Thymus (tissue), 11 donors: ENCODE measurements at regions not wholly inside any gene's neighbourhood (a gene's known extent, or its start where the extent isn't known, plus 50 kb on each side); places are given as distances from the start of the nearest gene placed in this dataset.

Source experiments
- DNase-seq, 9 donors: peaks; one replicate each; pipeline ENCODE4 v3.0.0-alpha.2; 2013; ENCODE audit warnings: low spot score in 9 of 9, low read depth in 6 of 9, missing footprints in 1 of 9
- H3K27ac ChIP-seq, 2 donors: one replicate each; pipeline ENCODE4 v1.5.1; 2013; ENCODE audit warnings: control low read depth in 1 of 2, low read depth in 1 of 2, low read length in 1 of 2, mild to moderate bottlenecking in 1 of 2, moderate library complexity in 1 of 2
- H3K27me3 ChIP-seq, 2 donors: one replicate each; pipeline ENCODE4 v1.5.1; 2013; ENCODE audit warnings: low read length in 1 of 2; ENCODE audit not compliant: control insufficient read depth in 2 of 2, insufficient read depth in 1 of 2
- H3K36me3 ChIP-seq, 2 donors: one replicate each; pipeline ENCODE4 v1.5.1; 2013; ENCODE audit warnings: low read length in 1 of 2, mild to moderate bottlenecking in 1 of 2, moderate library complexity in 1 of 2; ENCODE audit not compliant: control insufficient read depth in 2 of 2, insufficient read depth in 2 of 2
- H3K4me1 ChIP-seq, 2 donors: one replicate each; pipeline ENCODE4 v1.5.1; 2013; ENCODE audit warnings: low read length in 2 of 2; ENCODE audit not compliant: control insufficient read depth in 2 of 2, insufficient read depth in 2 of 2
- H3K4me3 ChIP-seq, 2 donors: one replicate each; pipeline ENCODE4 v1.5.1; 2013; ENCODE audit warnings: low read length in 2 of 2, control low read depth in 1 of 2, mild to moderate bottlenecking in 1 of 2
- H3K9me3 ChIP-seq, 2 donors: one replicate each; pipeline ENCODE4 v1.5.1; 2013; ENCODE audit warnings: low read length in 1 of 2, mild to moderate bottlenecking in 1 of 2; ENCODE audit not compliant: control insufficient read depth in 2 of 2, insufficient read depth in 1 of 2
- WGBS: extraction: QIAGEN DNeasy Blood & Tissue Kit; methylation state at CpG from one replicate; pipeline ENCODE4 v1.1.7; 2013; 5-methylcytosine and 5-hydroxymethylcytosine counted together
- donor health status: healthy.

- no peak overlapping the region for H3K27ac ChIP-seq
- no peaks in the 10 kb centered on the region for H3K4me1 ChIP-seq
- H3K9me3 ChIP-seq, result peaks cover 0 to 3% of the 10 kb centered on the region in 2 donors
- over 99% methylated on average over 9 of the region's 9 CpGs for WGBS
- H3K27me3 ChIP-seq, result no peaks in the 10 kb centered on the region
- no peak overlapping the region for H3K4me3 ChIP-seq
- no peaks in the 10 kb centered on the region for H3K36me3 ChIP-seq
- no peak for DNase-seq
These were observed 361.7 kb upstream of the MAP3K7 start for GRCh38 chr6:90948540-90948939.

- Histone ChIP-seq H3K4me1 (no peaks in the 10 kb centered on the region), H3K9me3 (peaks cover 0 to 3% of the 10 kb centered on the region in 2 donors), H3K36me3 (no peaks in the 10 kb centered on the region), H3K4me3 (no peak overlapping the region), H3K27ac (no peak overlapping the region), H3K27me3 (no peaks in the 10 kb centered on the region)
- DNase-seq, result no peak
- 98% methylated on average over 29 of the region's 29 CpGs for WGBS
These were observed 360.6 kb upstream of the MAP3K7 start for GRCh38 chr6:90947184-90948064.

GRCh38 chr6:90941885-90942284 lies 355.0 kb upstream of the MAP3K7 start:
- Histone ChIP-seq H3K4me3 (no peak overlapping the region), H3K4me1 (peaks cover 0 to 4% of the 10 kb centered on the region in 2 donors), H3K27me3 (no peaks in the 10 kb centered on the region), H3K9me3 (no peaks in the 10 kb centered on the region), H3K27ac (no peak overlapping the region), H3K36me3 (no peaks in the 10 kb centered on the region)
- WGBS, result 92% methylated on average over 7 of the region's 7 CpGs
- no peak for DNase-seq

GRCh38 chr6:90940812-90941481 lies 354.1 kb upstream of the MAP3K7 start:
- no peak overlapping the region for H3K4me3 ChIP-seq
- peaks cover 0 to 4% of the 10 kb centered on the region in 2 donors for H3K4me1 ChIP-seq
- 42% methylated on average over 5 of the region's 5 CpGs for WGBS
- H3K36me3 ChIP-seq, result no peaks in the 10 kb centered on the region
- H3K27ac ChIP-seq, result no peak overlapping the region
- H3K9me3 ChIP-seq, result no peaks in the 10 kb centered on the region
- H3K27me3 ChIP-seq, result no peaks in the 10 kb centered on the region
- peak in 8 of 9 donors; percentile 16 to 71 (median 32) for DNase-seq

GRCh38 chr6:90939906-90940305 lies 353.0 kb upstream of the MAP3K7 start:
- DNase-seq, result peak in 2 of 9 donors; percentile 1 to 21
- Histone ChIP-seq H3K4me3 (no peak overlapping the region), H3K27me3 (no peaks in the 10 kb centered on the region), H3K27ac (peak overlapping the region in 1 of 2 donors; percentile 21), H3K9me3 (no peaks in the 10 kb centered on the region), H3K36me3 (no peaks in the 10 kb centered on the region), H3K4me1 (peaks cover 0 to 4% of the 10 kb centered on the region in 2 donors)
- 96% methylated on average over 1 of the region's 1 CpG for WGBS

- H3K27ac ChIP-seq, result no peak overlapping the region
- H3K4me1 ChIP-seq, result peaks cover 0 to 4% of the 10 kb centered on the region in 2 donors
- DNase-seq, result no peak
- H3K27me3 ChIP-seq, result no peaks in the 10 kb centered on the region
- no peaks in the 10 kb centered on the region for H3K9me3 ChIP-seq
- H3K4me3 ChIP-seq, result no peak overlapping the region
- no peaks in the 10 kb centered on the region for H3K36me3 ChIP-seq
These were observed 351.2 kb upstream of the MAP3K7 start for GRCh38 chr6:90938122-90938521.

GRCh38 chr6:90936286-90936685 lies 349.4 kb upstream of the MAP3K7 start:
- Histone ChIP-seq H3K27ac (no peak overlapping the region), H3K4me3 (no peak overlapping the region), H3K36me3 (no peaks in the 10 kb centered on the region), H3K27me3 (no peaks in the 10 kb centered on the region), H3K4me1 (peaks cover 0 to 4% of the 10 kb centered on the region in 2 donors), H3K9me3 (no peaks in the 10 kb centered on the region)
- DNase-seq, result no peak
- WGBS, result 95% methylated on average over 5 of the region's 5 CpGs

DNA sequence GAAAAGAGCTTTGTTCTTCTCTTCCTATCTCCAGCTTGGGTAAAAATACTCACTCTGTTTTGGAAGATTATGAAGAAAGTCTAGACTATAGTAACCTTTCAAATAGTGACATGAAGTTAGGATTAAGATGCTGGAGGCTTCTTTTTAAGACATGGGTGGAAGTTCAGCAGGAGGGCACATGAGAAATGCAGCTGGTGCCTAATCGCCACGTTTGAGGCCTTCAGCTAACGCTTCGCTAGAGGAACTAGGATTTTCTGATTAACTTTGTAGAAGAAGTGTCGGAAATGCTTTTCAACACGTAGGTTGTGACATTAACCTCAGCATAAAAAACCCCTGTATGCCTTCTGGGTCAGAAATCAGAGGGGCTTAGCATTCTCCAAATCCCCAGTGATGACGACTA lies 348.1 kb upstream of the MAP3K7 start:
- Histone ChIP-seq H3K27ac (no peak overlapping the region), H3K4me1 (peaks cover 0 to 4% of the 10 kb centered on the region in 2 donors)
- WGBS, result 64% methylated on average over 7 of the region's 7 CpGs

DNA sequence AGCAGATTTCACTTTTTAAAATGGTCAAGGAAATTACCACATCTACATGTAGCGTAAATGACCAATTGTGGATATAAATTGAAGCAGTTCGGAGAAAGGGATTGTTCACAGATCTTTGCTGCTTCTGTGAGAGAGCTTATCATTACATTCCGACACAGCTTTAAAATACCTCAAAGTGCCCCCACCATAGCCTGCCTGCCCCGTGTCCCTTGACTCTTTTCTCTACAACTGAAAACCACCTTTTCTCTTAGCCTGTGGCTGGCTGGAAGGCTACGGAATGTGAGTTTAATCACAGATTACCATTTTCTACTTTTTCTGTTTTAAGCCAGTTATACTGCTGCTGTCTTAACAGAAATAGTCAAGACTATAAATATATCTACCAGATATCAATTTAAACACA lies 347.2 kb upstream of the MAP3K7 start:
- no peak overlapping the region for H3K4me3 ChIP-seq
- no peaks in the 10 kb centered on the region for H3K27me3 ChIP-seq
- no peaks in the 10 kb centered on the region for H3K36me3 ChIP-seq
- no peak overlapping the region for H3K27ac ChIP-seq
- no peaks in the 10 kb centered on the region for H3K4me1 ChIP-seq
- no peak for DNase-seq
- 96% methylated on average over 5 of the region's 5 CpGs for WGBS
- H3K9me3 ChIP-seq, result no peaks in the 10 kb centered on the region

More for the DNA sequence above, 348.1 kb upstream of the MAP3K7 start:
- no peaks in the 10 kb centered on the region for H3K36me3 ChIP-seq
- H3K9me3 ChIP-seq, result no peaks in the 10 kb centered on the region
- H3K4me3 ChIP-seq, result no peak overlapping the region
- DNase-seq, result no peak
- no peaks in the 10 kb centered on the region for H3K27me3 ChIP-seq
